HFFc6 (cell line): ENCODE measurements at regions not wholly inside any gene's neighbourhood (a gene's known extent, or its start where the extent isn't known, plus 50 kb on each side); places are given as distances from the start of the nearest gene placed in this dataset.
"Not testable (repeated sequence)": the region's sequence is repeated elsewhere in the genome, so short reads cannot be mapped to it uniquely, and the experiment has no call there.

ENCODE experiments used
- DNase-seq: peaks from one replicate; pipeline ENCODE4 v3.0.0-alpha.2; 2018
- H3K27ac Mint-ChIP-seq: 2 replicates; pipeline ENCODE4 v1.8.0; 2020; ENCODE audit warnings: mild to moderate bottlenecking, mixed read lengths
- H3K27me3 Mint-ChIP-seq: 2 replicates; pipeline ENCODE4 v1.8.0; 2021; ENCODE audit warnings: mild to moderate bottlenecking, moderate library complexity, mixed read lengths; ENCODE audit not compliant: insufficient read depth
- H3K36me3 Mint-ChIP-seq: 2 replicates; pipeline ENCODE4 v1.8.0; 2021; ENCODE audit warnings: low read depth, mixed read lengths
- H3K4me1 Mint-ChIP-seq: 2 replicates; pipeline ENCODE4 v1.8.0; 2020; ENCODE audit warnings: low read depth, mixed read lengths
- H3K4me3 Mint-ChIP-seq: 2 replicates; pipeline ENCODE4 v1.8.0; 2020; ENCODE audit warnings: mild to moderate bottlenecking, moderate library complexity, mixed read lengths
- H3K9me3 Mint-ChIP-seq: 2 replicates; pipeline ENCODE4 v1.8.0; 2020; ENCODE audit warnings: mild to moderate bottlenecking, mixed read lengths
- CTCF ChIP-seq: fragments of 200-600 bp; sonication (generic); IDR thresholded peaks from 2 replicates; pipeline ENCODE4 v1.5.0; 2021; ENCODE audit warnings: antibody characterized with exemption, mild to moderate bottlenecking

DNA sequence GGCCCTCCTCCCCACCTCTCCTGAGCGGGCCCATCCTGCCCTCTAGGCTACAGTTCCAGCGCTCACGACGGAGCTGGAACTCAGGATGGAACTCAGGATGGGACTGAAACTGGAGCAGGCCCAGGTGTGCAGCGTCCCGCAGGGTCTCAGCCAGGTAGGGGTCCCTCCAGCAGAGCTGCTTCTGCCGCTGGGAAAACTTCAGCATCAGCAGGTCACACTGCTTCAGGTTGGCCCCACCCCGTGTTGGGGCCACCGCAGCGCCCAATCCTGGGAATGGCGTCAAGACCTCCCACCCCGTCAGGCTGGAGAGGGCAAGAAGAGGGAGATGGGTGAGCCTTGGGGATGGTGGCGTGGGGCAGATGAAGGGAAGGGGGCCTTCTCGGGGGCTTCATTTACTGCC lies 62.6 kb upstream of the TMEM97 start:
- Mint-ChIP-seq H3K4me3 (no peak overlapping the region), H3K4me1 (peaks cover 15% of the 10 kb centered on the region), H3K27ac (no peak overlapping the region), H3K36me3 (0 out of 2 replicates have a peak, but pooled peaks cover under 1% of the 10 kb centered on the region), H3K27me3 (peaks cover 24% of the 10 kb centered on the region), H3K9me3 (no peaks in the 10 kb centered on the region)
- TF ChIP-seq CTCF: no peak
- no peak for DNase-seq

- peaks cover 5% of the 10 kb centered on the region for H3K36me3 Mint-ChIP-seq
- no peak overlapping the region for H3K27ac Mint-ChIP-seq
- H3K4me3 Mint-ChIP-seq: no peak overlapping the region
- H3K9me3 Mint-ChIP-seq: peaks cover 5% of the 10 kb centered on the region
- peaks cover 21% of the 10 kb centered on the region for H3K27me3 Mint-ChIP-seq
- H3K4me1 Mint-ChIP-seq: peaks cover 10% of the 10 kb centered on the region
- no peak for DNase-seq
- no peak for TF ChIP-seq CTCF
These were observed 62.1 kb upstream of the TMEM97 start for GRCh38 chr17:28256881-28257280.

GRCh38 chr17:28258347-28258887 lies 60.6 kb upstream of the TMEM97 start:
- Mint-ChIP-seq H3K9me3 (peaks cover 19% of the 10 kb centered on the region), H3K27me3 (peaks cover 21% of the 10 kb centered on the region), H3K27ac (no peak overlapping the region), H3K36me3 (peaks cover 13% of the 10 kb centered on the region), H3K4me1 (no peaks in the 10 kb centered on the region), H3K4me3 (no peak overlapping the region)
- no peak for TF ChIP-seq CTCF
- no peak for DNase-seq

GRCh38 chr17:28261219-28261618 lies 57.8 kb upstream of the TMEM97 start:
- Mint-ChIP-seq H3K9me3 (peaks cover 20% of the 10 kb centered on the region), H3K27me3 (peaks cover 20% of the 10 kb centered on the region), H3K4me1 (peaks cover 6% of the 10 kb centered on the region; the same call in 1 of the 2 replicates), H3K4me3 (no peak overlapping the region), H3K27ac (no peak overlapping the region), H3K36me3 (peaks cover 13% of the 10 kb centered on the region)
- no peak for TF ChIP-seq CTCF
- DNase-seq: no peak

DNA sequence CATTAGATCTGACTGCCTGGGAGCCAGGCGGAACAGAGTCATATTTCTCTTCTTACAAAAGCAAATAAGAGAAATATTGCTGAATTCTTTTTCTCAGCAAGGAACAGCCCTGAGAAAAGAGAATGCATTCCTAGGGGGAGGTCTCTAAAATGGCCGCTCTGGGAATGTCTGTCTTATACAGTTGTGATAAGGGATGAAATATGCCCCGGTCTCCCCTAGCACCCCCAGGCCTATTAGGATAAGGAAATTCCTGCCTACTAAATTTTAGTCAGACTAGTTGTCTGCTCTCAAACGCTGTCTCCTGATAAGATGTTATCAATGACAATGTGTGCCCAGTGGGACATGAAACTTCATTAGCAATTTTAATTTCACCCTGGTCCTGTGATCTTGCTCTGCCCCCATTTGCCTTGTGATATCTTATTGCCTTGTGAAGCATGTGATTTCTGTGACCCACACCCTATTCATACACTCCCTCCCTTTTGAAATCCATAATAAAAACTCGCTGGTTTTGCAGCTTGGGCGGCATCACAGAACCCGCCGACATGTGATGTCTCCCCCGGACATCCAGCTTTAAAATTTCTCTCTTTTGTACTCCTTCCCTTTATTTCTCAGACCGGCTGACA lies 56.8 kb upstream of the TMEM97 start:
- DNase-seq, H3K4me3 Mint-ChIP-seq, H3K4me1 Mint-ChIP-seq, H3K27ac Mint-ChIP-seq: not testable (repeated sequence)
- H3K36me3 Mint-ChIP-seq: peaks cover 16% of the 10 kb centered on the region
- peaks cover 25% of the 10 kb centered on the region for H3K9me3 Mint-ChIP-seq
- H3K27me3 Mint-ChIP-seq: peaks cover 15% of the 10 kb centered on the region

- not testable (repeated sequence) for H3K27ac Mint-ChIP-seq, H3K27me3 Mint-ChIP-seq, H3K4me3 Mint-ChIP-seq, H3K4me1 Mint-ChIP-seq, DNase-seq
- Mint-ChIP-seq H3K36me3 (peaks cover 35% of the 10 kb centered on the region), H3K9me3 (peaks cover 35% of the 10 kb centered on the region)
These were observed 54.0 kb upstream of the TMEM97 start for GRCh38 chr17:28264902-28265548.

GRCh38 chr17:28265856-28266546 lies 53.0 kb upstream of the TMEM97 start:
- H3K9me3 Mint-ChIP-seq: peaks cover 35% of the 10 kb centered on the region
- H3K27me3 Mint-ChIP-seq, H3K27ac Mint-ChIP-seq, H3K4me3 Mint-ChIP-seq, DNase-seq: not testable (repeated sequence)
- H3K36me3 Mint-ChIP-seq: peaks cover 37% of the 10 kb centered on the region
- peaks cover 10% of the 10 kb centered on the region for H3K4me1 Mint-ChIP-seq

DNA sequence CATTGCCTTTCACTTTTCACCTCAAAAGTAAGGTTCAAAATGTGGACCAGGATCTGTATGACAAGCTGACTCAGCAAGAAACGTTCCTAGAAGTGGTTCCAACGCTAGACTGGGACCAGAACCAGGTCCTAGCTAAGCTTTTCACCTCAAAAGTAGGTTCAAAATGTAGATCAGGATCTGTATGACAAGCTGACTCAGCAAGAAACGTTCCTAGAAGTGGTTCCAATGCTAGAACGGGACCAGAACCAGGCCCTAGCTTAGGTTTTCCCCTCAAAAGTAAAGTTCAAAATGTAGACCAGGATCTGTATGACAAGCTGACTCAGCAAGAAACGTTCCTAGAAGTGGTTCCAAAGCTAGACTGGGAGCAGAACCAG lies 52.5 kb upstream of the TMEM97 start:
- DNase-seq, H3K27ac Mint-ChIP-seq, H3K4me3 Mint-ChIP-seq, H3K27me3 Mint-ChIP-seq: not testable (repeated sequence)
- H3K36me3 Mint-ChIP-seq: peaks cover 36% of the 10 kb centered on the region
- H3K9me3 Mint-ChIP-seq: peaks cover 34% of the 10 kb centered on the region
- H3K4me1 Mint-ChIP-seq: peaks cover 16% of the 10 kb centered on the region

DNA sequence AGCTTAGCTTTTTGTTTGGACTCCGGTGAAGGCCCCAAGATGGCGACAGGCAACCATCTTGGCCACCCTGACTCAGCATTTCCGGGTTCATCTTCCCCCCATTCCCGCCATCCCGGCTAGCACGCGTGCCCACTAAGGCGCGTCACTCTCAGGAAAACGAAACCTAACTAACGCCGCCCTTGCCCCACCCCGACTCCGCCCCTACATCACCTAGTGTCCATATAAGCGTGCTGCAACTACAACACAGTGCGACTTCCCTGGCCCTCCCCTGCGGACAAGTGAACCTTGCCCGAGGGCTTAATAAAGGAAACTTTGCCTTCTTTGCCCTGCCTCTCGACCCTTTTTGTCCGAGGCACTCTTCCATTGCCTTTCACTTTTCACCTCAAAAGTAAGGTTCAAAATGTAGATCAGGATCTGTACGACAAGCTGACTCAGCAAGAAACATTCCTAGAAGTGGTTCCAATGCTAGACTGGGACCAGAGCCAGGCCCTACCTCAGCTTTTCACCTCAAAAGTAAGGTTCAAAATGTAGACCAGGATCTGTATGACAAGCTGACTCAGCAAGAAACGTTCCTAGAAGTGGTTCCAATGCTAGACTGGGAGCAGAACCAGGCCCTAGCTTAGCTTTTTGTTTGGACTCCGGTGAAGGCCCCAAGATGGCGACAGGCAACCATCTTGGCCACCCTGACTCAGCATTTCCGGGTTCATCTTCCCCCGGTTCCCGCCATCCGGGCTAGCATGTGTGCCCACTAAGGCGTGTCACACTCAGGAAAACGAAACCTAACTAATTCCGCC lies 51.9 kb upstream of the TMEM97 start:
- H3K9me3 Mint-ChIP-seq: peaks cover 28% of the 10 kb centered on the region
- not testable (repeated sequence) for H3K27ac Mint-ChIP-seq, H3K4me3 Mint-ChIP-seq, DNase-seq, H3K27me3 Mint-ChIP-seq
- peaks cover 22% of the 10 kb centered on the region for H3K4me1 Mint-ChIP-seq
- H3K36me3 Mint-ChIP-seq: peaks cover 30% of the 10 kb centered on the region
